ENCODE measurements at regions not wholly inside any gene's neighbourhood (a gene's known extent, or its start where the extent isn't known, plus 50 kb on each side); places are given as distances from the start of the nearest gene placed in this dataset.

GRCh38 chr3:13159890-13160289 is 86.7 kb upstream of the IQSEC1 start:
- H3K14ac ChIP-seq (replicated peaks; ENCODE audit: low read depth, low read length) = no peak overlapping the region
- dilution Hi-C loops (cut with HindIII; ENCODE audit: low sequenced_read_pairs, unreplicated experiment) = no loop called here
- CTCF ChIA-PET = interaction anchor here (0.6 kb wide), 1 partner anchor 29 kb away, joined by 3 read pairs; no protein-coding TSS in a partner anchor
- WGBS, 2 experiments (ENCODE audit: extremely low coverage in 2 of 2, insufficient read length in 1 of 2) = 80% methylated on average over 1 of the region's 4 CpGs; no CpG with 5 or more reads in 1 of the 2 experiments
- H4K8ac ChIP-seq (ENCODE audit: low read depth in 2 of 2, low read length in 2 of 2) = no peak overlapping the region
- no peak overlapping the region for H3K18ac ChIP-seq (ENCODE audit: low read depth, low read length)
- H2BK20ac ChIP-seq (ENCODE audit: low read depth, low read length) = no peak overlapping the region
- in situ Hi-C loops (cut with MboI; ENCODE audit: low sequenced_read_pairs) = no loop called here
- no peak for ATAC-seq (ENCODE audit: low read depth)
- no peaks in the 10 kb centered on the region; the same call in 1 of the 2 replicates for H3K9me3 ChIP-seq (ENCODE audit: control insufficient read depth, insufficient read depth, low read length)
- H2AK5ac ChIP-seq (ENCODE audit: low read depth, low read length) = no peak overlapping the region
- H4K91ac ChIP-seq (ENCODE audit: insufficient read depth, low read depth, low read length) = no peak overlapping the region
- intact Hi-C loops (cut with micrococcal nuclease) = no loop called here
- TF ChIP-seq MXI1 (IDR thresholded peaks at IDR 0.05; ENCODE audit: borderline replicate concordance, low read depth, low read length) = no peak
- no peak for TF ChIP-seq FOS (IDR thresholded peaks at IDR 0.05; ENCODE audit: low read depth, low read length)
- TF ChIP-seq BHLHE40 (IDR thresholded peaks at IDR 0.05; ENCODE audit: low read depth, low read length) = no peak
- TF ChIP-seq NFE2L2 (IDR thresholded peaks at IDR 0.05; ENCODE audit: low read depth, low read length) = no peak
- TF ChIP-seq POLR2A (IDR thresholded peaks at IDR 0.05; ENCODE audit: low read depth, low read length) = no peak
- TF ChIP-seq SMC3 (IDR thresholded peaks at IDR 0.05; ENCODE audit: low read depth, low read length) = no peak
- TF ChIP-seq CHD1 (IDR thresholded peaks at IDR 0.05; ENCODE audit: low read depth, low read length) = no peak
- TF ChIP-seq MAZ (IDR thresholded peaks at IDR 0.05; ENCODE audit: borderline replicate concordance, low read depth, low read length) = no peak
- no peak for TF ChIP-seq MAFK (IDR thresholded peaks at IDR 0.05; ENCODE audit: low read depth, low read length)
- TF ChIP-seq ELK1 (IDR thresholded peaks at IDR 0.05; ENCODE audit: borderline replicate concordance, low read depth, low read length) = no peak
- no peak for TF ChIP-seq CEBPB (IDR thresholded peaks at IDR 0.05; ENCODE audit: low read depth, low read length)
- TF ChIP-seq RAD21 (IDR thresholded peaks at IDR 0.05; ENCODE audit: low read length) = no peak
- TF ChIP-seq RCOR1 (IDR thresholded peaks at IDR 0.05; ENCODE audit: insufficient replicate concordance, low read length) = no peak
- TF ChIP-seq, protein P1, sequence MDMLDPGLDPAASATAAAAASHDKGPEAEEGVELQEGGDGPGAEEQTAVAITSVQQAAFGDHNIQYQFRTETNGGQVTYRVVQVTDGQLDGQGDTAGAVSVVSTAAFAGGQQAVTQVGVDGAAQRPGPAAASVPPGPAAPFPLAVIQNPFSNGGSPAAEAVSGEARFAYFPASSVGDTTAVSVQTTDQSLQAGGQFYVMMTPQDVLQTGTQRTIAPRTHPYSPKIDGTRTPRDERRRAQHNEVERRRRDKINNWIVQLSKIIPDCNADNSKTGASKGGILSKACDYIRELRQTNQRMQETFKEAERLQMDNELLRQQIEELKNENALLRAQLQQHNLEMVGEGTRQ (IDR thresholded peaks at IDR 0.05; ENCODE audit: low read depth, low read length) = no peak
- no peak for TF ChIP-seq RFX5 (IDR thresholded peaks at IDR 0.05; ENCODE audit: low read depth, low read length)
- TF ChIP-seq CTCF (conservative IDR thresholded peaks at IDR 0.05; ENCODE audit: low read depth, low read length) = no peak
- H2BK120ac ChIP-seq (ENCODE audit: low read depth, low read length) = no peak overlapping the region
- H3K4me2 ChIP-seq (ENCODE audit: low read depth, low read length) = no peak overlapping the region
- no peak overlapping the region for H2AK9ac ChIP-seq (replicated peaks; ENCODE audit: low read depth, low read length, poor library complexity)
- no peak overlapping the region for H3K4ac ChIP-seq (ENCODE audit: low read depth, low read length)
- H3K56ac ChIP-seq (ENCODE audit: extremely low read depth, insufficient read depth, low read length) = no peak overlapping the region
- no peaks in the 10 kb centered on the region for H3K9me1 ChIP-seq (ENCODE audit: insufficient read depth, low read length)
- H3K9ac ChIP-seq (ENCODE audit: low read depth, low read length) = no peak overlapping the region
- H3K27ac ChIP-seq (ENCODE audit: insufficient read depth, low read length) = no peak overlapping the region
- H3K36me3 ChIP-seq (ENCODE audit: control insufficient read depth, insufficient read depth, low read length) = no peaks in the 10 kb centered on the region
- no peaks in the 10 kb centered on the region for H3K79me1 ChIP-seq (ENCODE audit: low read depth in 1 of 2, low read length in 2 of 2)
- H3K4me3 ChIP-seq (ENCODE audit: insufficient read depth, low read depth, low read length) = no peak overlapping the region
- no TSS peak for BruUV-seq (replicated peaks)
- H4K5ac ChIP-seq (ENCODE audit: low read depth, low read length) = no peak overlapping the region
- DNase-seq = no peak
- H3K4me1 ChIP-seq (ENCODE audit: control insufficient read depth, insufficient read depth, low read length) = no peaks in the 10 kb centered on the region
- POLR2A ChIA-PET (ENCODE audit: unreplicated experiment) = no interaction called here
- H2BK5ac ChIP-seq (ENCODE audit: low read depth, low read length, poor library complexity, severe bottlenecking) = no peak overlapping the region
- H3K27me3 ChIP-seq (ENCODE audit: control insufficient read depth, insufficient read depth, low read length) = peaks cover 2% of the 10 kb centered on the region; the same call in 1 of the 2 replicates
- no peak overlapping the region for H2AFZ ChIP-seq (replicated peaks; ENCODE audit: low read length, poor library complexity)
- no peaks in the 10 kb centered on the region for H4K20me1 ChIP-seq (ENCODE audit: insufficient read depth, low read length)
- H3K23ac ChIP-seq (ENCODE audit: low read depth, low read length) = no peak overlapping the region
- H2BK15ac ChIP-seq (ENCODE audit: low read depth, low read length) = no peak overlapping the region
